ENCODE measurements at regions not wholly inside any gene's neighbourhood (a gene's known extent, or its start where the extent isn't known, plus 50 kb on each side); places are given as distances from the start of the nearest gene placed in this dataset.
"Not testable (repeated sequence)": the region's sequence is repeated elsewhere in the genome, so short reads cannot be mapped to it uniquely, and the experiment has no call there.

DNA sequence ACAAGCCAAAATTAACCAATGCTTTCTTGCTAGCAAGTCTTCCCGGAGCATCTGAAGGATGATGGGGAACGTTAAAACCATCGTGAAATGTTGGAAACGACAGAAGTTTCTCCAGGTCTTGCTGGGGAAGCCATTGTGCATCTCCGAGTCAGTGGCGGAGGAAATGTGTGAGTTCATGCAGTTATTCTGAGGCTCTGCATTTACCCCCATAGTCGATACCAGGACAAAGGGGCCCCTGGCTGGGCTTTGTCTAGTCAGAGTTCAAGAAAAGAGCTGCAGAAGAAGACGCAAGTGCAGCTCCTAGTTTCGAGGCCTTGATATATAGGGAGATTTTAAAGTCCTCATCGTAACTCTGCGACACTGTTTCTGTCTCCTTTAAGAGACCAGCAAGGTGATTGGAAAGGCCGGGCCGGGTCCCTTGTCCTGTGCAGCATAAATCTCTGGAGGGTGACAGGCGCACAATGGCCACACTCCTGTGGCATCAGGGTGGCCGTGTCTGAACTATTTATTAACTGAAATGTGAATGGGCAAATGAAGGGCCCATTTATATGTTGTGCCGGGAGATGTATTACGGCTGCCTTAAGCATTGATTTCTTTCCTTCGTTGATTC lies 172.0 kb downstream of the TEX29 start:
- DNase-seq, result no peak
- CTCF ChIA-PET (ENCODE audit: partially characterized antibody), result no interaction called here
- H3K27ac Mint-ChIP-seq, result no peak overlapping the region
- Histone ChIP-seq H3K27me3 (ENCODE audit: insufficient read depth, low read length) (no peaks in the 10 kb centered on the region), H3K36me3 (ENCODE audit: insufficient read depth, low read length) (no peaks in the 10 kb centered on the region), H3K4me1 (ENCODE audit: insufficient read depth, low read length) (no peaks in the 10 kb centered on the region), H3K9me3 (ENCODE audit: control insufficient read depth in 1 of 2, low read length in 2 of 2) (no peaks in the 10 kb centered on the region), H3K4me3 (ENCODE audit: low read length in 2 of 2) (no peak overlapping the region), H3K27ac (ENCODE audit: low read depth, low read length) (no peak overlapping the region)
- POLR2A ChIA-PET (ENCODE audit: partially characterized antibody), result no interaction called here
- intact Hi-C loops (cut with micrococcal nuclease), result no loop called here
- no peaks in the 10 kb centered on the region for H3K4me1 Mint-ChIP-seq
- H3K9me3 Mint-ChIP-seq, result peaks cover 0 to 8% (median 2%) of the 10 kb centered on the region in 8 donors
- H3K27me3 Mint-ChIP-seq, result no peaks in the 10 kb centered on the region
- H3K36me3 Mint-ChIP-seq, result no peaks in the 10 kb centered on the region
- no peak overlapping the region for H3K4me3 Mint-ChIP-seq

- no peaks in the 10 kb centered on the region for H3K4me1 ChIP-seq (ENCODE audit: insufficient read depth, low read length)
- H3K27ac ChIP-seq (ENCODE audit: low read depth, low read length), result no peak overlapping the region
- no peaks in the 10 kb centered on the region for H3K36me3 ChIP-seq (ENCODE audit: insufficient read depth, low read length)
- H3K27me3 Mint-ChIP-seq, result no peaks in the 10 kb centered on the region
- intact Hi-C loops (cut with micrococcal nuclease), result no loop called here
- no peaks in the 10 kb centered on the region for H3K4me1 Mint-ChIP-seq
- H3K9me3 Mint-ChIP-seq, result peaks cover 0 to 8% (median 1%) of the 10 kb centered on the region in 8 donors
- no peaks in the 10 kb centered on the region for H3K27me3 ChIP-seq (ENCODE audit: insufficient read depth, low read length)
- H3K27ac Mint-ChIP-seq, result no peak overlapping the region
- DNase-seq, result no peak
- CTCF ChIA-PET (ENCODE audit: partially characterized antibody), result no interaction called here
- H3K9me3 ChIP-seq (ENCODE audit: control insufficient read depth in 1 of 2, low read length in 2 of 2), result no peaks in the 10 kb centered on the region
- POLR2A ChIA-PET (ENCODE audit: partially characterized antibody), result no interaction called here
- no peak overlapping the region for H3K4me3 Mint-ChIP-seq
- H3K36me3 Mint-ChIP-seq, result no peaks in the 10 kb centered on the region
- no peak overlapping the region for H3K4me3 ChIP-seq (ENCODE audit: low read length in 2 of 2)
Observed at GRCh38 chr13:111492958-111493357, 172.5 kb downstream of the TEX29 start.

DNA sequence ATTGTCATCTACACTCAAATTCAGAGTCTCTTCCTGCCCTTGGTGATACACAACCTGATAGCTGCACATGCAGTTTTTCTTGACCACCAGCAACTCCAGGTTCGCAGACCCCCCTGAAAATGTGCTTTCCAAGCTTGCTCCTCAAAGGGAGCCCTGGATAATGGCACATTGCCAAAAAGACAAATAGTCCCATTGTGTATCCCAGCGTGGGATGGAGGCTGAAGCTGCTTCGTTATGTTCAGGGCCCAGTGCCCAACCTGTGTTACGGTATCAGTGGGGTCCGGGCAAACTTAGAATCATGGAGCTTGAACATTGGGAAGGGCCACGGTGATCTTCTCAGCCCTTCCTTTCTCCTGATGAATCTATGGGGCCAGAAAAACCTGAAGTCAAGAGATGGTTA lies 173.0 kb downstream of the TEX29 start:
- intact Hi-C loops (cut with micrococcal nuclease), result no loop called here
- Histone ChIP-seq H3K27ac (ENCODE audit: low read depth, low read length) (no peak overlapping the region), H3K36me3 (ENCODE audit: insufficient read depth, low read length) (no peaks in the 10 kb centered on the region), H3K4me3 (ENCODE audit: low read length in 2 of 2) (no peak overlapping the region), H3K9me3 (ENCODE audit: control insufficient read depth in 1 of 2, low read length in 2 of 2) (no peaks in the 10 kb centered on the region), H3K27me3 (ENCODE audit: insufficient read depth, low read length) (no peaks in the 10 kb centered on the region), H3K4me1 (ENCODE audit: insufficient read depth, low read length) (no peaks in the 10 kb centered on the region)
- no peaks in the 10 kb centered on the region for H3K4me1 Mint-ChIP-seq
- DNase-seq, result no peak
- no peak overlapping the region for H3K4me3 Mint-ChIP-seq
- no peaks in the 10 kb centered on the region for H3K27me3 Mint-ChIP-seq
- no peaks in the 10 kb centered on the region for H3K36me3 Mint-ChIP-seq
- peaks cover 0 to 5% (median 1%) of the 10 kb centered on the region in 8 donors for H3K9me3 Mint-ChIP-seq
- H3K27ac Mint-ChIP-seq, result no peak overlapping the region
- ChIA-PET POLR2A (ENCODE audit: partially characterized antibody) (no interaction called here), CTCF (ENCODE audit: partially characterized antibody) (no interaction called here)

GRCh38 chr13:111494641-111495040 lies 174.2 kb downstream of the TEX29 start:
- no peak overlapping the region for H3K4me3 ChIP-seq (ENCODE audit: low read length in 2 of 2)
- CTCF ChIA-PET (ENCODE audit: partially characterized antibody), result no interaction called here
- H3K27me3 ChIP-seq (ENCODE audit: insufficient read depth, low read length), result no peaks in the 10 kb centered on the region
- Mint-ChIP-seq H3K4me1 (no peaks in the 10 kb centered on the region), H3K9me3 (peaks cover 0 to 5% (median 2%) of the 10 kb centered on the region in 8 donors), H3K4me3 (no peak overlapping the region), H3K27me3 (no peaks in the 10 kb centered on the region), H3K27ac (no peak overlapping the region), H3K36me3 (no peaks in the 10 kb centered on the region)
- H3K9me3 ChIP-seq (ENCODE audit: control insufficient read depth in 1 of 2, low read length in 2 of 2), result no peaks in the 10 kb centered on the region
- intact Hi-C loops (cut with micrococcal nuclease), result no loop called here
- no peaks in the 10 kb centered on the region for H3K4me1 ChIP-seq (ENCODE audit: insufficient read depth, low read length)
- DNase-seq, result no peak
- no peak overlapping the region for H3K27ac ChIP-seq (ENCODE audit: low read depth, low read length)
- H3K36me3 ChIP-seq (ENCODE audit: insufficient read depth, low read length), result no peaks in the 10 kb centered on the region
- POLR2A ChIA-PET (ENCODE audit: partially characterized antibody), result no interaction called here

GRCh38 chr13:111501596-111502535 lies 181.4 kb downstream of the TEX29 start:
- H3K36me3 ChIP-seq (ENCODE audit: insufficient read depth, low read length); H3K9me3 ChIP-seq (ENCODE audit: control insufficient read depth in 1 of 2, low read length in 2 of 2); DNase-seq; POLR2A ChIA-PET (ENCODE audit: partially characterized antibody); H3K27ac Mint-ChIP-seq; H3K36me3 Mint-ChIP-seq; H3K4me3 Mint-ChIP-seq; CTCF ChIA-PET (ENCODE audit: partially characterized antibody); H3K4me1 Mint-ChIP-seq; H3K4me1 ChIP-seq (ENCODE audit: insufficient read depth, low read length); H3K27me3 ChIP-seq (ENCODE audit: insufficient read depth, low read length); intact Hi-C loops (cut with micrococcal nuclease); H3K27ac ChIP-seq (ENCODE audit: low read depth, low read length); H3K4me3 ChIP-seq (ENCODE audit: low read length in 2 of 2): not testable (repeated sequence)
- peaks cover 6 to 11% (median 7%) of the 10 kb centered on the region in 8 donors for H3K9me3 Mint-ChIP-seq
- H3K27me3 Mint-ChIP-seq, result peaks cover 21 to 23% of the 10 kb centered on the region in 2 donors

GRCh38 chr13:111502957-111503356 lies 182.5 kb downstream of the TEX29 start:
- POLR2A ChIA-PET (ENCODE audit: partially characterized antibody), result no interaction called here
- DNase-seq, result no peak
- no peak overlapping the region for H3K4me3 Mint-ChIP-seq
- no peaks in the 10 kb centered on the region for H3K4me1 ChIP-seq (ENCODE audit: insufficient read depth, low read length)
- H3K27ac Mint-ChIP-seq, result no peak overlapping the region
- no peaks in the 10 kb centered on the region for H3K4me1 Mint-ChIP-seq
- no peak overlapping the region for H3K4me3 ChIP-seq (ENCODE audit: low read length in 2 of 2)
- no peaks in the 10 kb centered on the region for H3K36me3 ChIP-seq (ENCODE audit: insufficient read depth, low read length)
- H3K36me3 Mint-ChIP-seq, result no peaks in the 10 kb centered on the region
- H3K9me3 ChIP-seq (ENCODE audit: control insufficient read depth in 1 of 2, low read length in 2 of 2), result no peaks in the 10 kb centered on the region
- H3K27me3 ChIP-seq (ENCODE audit: insufficient read depth, low read length), result no peaks in the 10 kb centered on the region
- peaks cover 21 to 27% of the 10 kb centered on the region in 2 donors for H3K27me3 Mint-ChIP-seq
- H3K9me3 Mint-ChIP-seq, result peaks cover 6 to 11% (median 7%) of the 10 kb centered on the region in 8 donors
- H3K27ac ChIP-seq (ENCODE audit: low read depth, low read length), result no peak overlapping the region
- CTCF ChIA-PET (ENCODE audit: partially characterized antibody), result no interaction called here
- intact Hi-C loops (cut with micrococcal nuclease), result no loop called here

DNA sequence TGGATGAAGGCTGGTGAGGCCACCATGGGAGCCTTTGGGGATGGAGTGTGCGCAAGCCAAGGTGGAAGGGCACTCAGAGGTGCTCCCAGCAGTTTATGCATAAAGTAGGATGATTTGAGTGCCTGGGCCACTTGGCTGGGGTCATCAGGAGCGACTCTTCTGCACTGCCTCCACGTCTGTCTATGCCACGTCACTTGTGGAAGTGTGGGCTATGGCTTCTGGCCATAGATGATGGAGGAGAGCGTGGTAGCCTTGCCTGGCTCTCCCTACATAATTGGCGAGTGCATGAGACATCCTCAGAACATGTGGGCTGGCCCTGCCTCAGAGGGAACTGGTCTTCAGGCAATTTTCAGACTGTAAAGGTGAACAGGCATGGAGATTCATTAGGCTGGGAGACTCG lies 182.9 kb downstream of the TEX29 start:
- Histone ChIP-seq H3K36me3 (ENCODE audit: insufficient read depth, low read length) (no peaks in the 10 kb centered on the region), H3K4me3 (ENCODE audit: low read length in 2 of 2) (no peak overlapping the region), H3K27ac (ENCODE audit: low read depth, low read length) (no peak overlapping the region), H3K4me1 (ENCODE audit: insufficient read depth, low read length) (no peaks in the 10 kb centered on the region), H3K27me3 (ENCODE audit: insufficient read depth, low read length) (no peaks in the 10 kb centered on the region), H3K9me3 (ENCODE audit: control insufficient read depth in 1 of 2, low read length in 2 of 2) (no peaks in the 10 kb centered on the region)
- no peak for DNase-seq
- Mint-ChIP-seq H3K36me3 (no peaks in the 10 kb centered on the region), H3K27ac (no peak overlapping the region), H3K27me3 (peaks cover 21 to 28% of the 10 kb centered on the region in 2 donors), H3K4me1 (no peaks in the 10 kb centered on the region), H3K4me3 (no peak overlapping the region), H3K9me3 (peaks cover 6 to 11% (median 7%) of the 10 kb centered on the region in 8 donors)
- intact Hi-C loops (cut with micrococcal nuclease), result no loop called here
- ChIA-PET CTCF (ENCODE audit: partially characterized antibody) (no interaction called here), POLR2A (ENCODE audit: partially characterized antibody) (no interaction called here)
